GM12872 (cell line): ENCODE measurements at regions not wholly inside any gene's neighbourhood (a gene's known extent, or its start where the extent isn't known, plus 50 kb on each side); places are given as distances from the start of the nearest gene placed in this dataset.

Experiments
- CTCF ChIP-seq: IDR thresholded peaks from 3 replicates; pipeline ENCODE4 v1.5.1; 2011; ENCODE audit warnings: low read depth, mild to moderate bottlenecking, low read length, moderate library complexity; ENCODE audit not compliant: insufficient read depth

- TF ChIP-seq CTCF: no peak
These were observed 97.8 kb upstream of the BHLHE23 start for GRCh38 chr20:63104312-63105181.

- no peak for TF ChIP-seq CTCF
These were observed 96.9 kb upstream of the BHLHE23 start for GRCh38 chr20:63103402-63104311.

DNA sequence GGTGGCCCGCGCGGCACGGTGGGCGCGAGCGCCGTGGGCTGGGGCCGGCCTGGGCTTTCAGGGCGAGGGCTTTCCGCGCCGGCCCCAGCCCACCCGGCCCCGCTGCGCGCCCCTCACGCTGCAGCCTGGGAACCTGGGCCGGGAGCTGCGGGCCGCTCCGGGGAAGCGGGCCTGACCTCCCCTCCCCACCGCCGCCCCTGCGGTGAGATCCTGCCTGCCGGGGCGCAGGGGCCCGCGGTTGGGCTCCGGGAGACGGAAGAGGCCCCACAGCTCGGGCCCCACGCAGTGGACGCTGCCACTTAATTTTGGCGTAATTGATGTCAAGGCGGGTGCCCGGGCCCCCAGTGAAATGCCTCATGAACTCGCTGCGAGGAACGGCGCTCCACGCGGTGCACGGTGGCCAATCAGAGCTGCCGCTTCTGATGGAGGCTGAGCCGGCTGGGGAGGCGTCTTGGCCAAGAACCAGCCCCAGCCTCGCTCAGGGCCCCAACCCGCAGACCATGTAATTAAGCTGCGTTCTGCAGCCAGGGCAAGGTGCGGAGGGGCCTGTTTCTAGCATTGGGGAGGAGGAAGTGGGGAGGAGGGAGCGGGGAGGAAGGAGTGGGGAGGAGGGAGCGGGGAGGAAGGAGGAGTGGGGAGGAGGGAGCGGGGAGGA lies 96.1 kb upstream of the BHLHE23 start:
- no peak for TF ChIP-seq CTCF

- TF ChIP-seq CTCF: no peak
These were observed 95.3 kb upstream of the BHLHE23 start for GRCh38 chr20:63101781-63102720.

DNA sequence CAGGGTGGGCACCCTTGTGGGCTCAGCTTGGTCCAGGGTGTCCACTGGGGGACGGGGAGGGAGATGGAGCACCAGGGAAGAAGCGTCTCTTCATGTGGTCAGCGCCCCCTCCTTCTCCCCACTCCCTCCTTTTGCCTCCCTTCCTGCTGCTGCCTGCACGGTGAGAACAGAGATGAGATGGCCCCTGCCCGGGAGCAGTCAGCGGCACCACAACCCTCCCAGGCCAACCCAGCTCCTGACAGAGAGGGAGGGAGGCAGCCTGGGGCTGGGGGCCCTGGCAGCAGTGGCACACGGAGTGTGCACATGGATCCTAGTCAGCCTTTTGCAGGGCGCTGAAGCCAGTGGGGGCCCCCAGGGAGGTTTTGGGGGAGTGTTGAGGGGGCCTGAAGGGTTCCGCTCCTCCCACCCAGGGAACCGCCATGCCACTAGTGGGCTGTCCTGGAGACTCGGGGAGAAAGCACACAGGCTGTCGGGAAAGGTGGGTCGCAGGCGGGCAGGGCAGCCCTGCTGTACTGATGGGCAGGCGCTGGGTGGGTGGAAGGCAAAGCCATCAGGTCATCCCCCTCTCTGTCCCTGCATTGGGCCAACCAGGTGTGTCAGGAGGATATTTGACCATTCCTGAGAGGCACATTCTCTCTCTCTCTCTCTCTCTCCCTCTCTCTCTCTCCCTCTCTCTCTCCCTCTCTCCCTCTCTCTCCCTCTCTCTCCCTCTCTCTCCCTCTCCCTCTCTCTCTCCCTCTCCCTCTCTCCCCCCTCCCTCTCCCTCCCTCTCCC lies 94.3 kb upstream of the BHLHE23 start:
- TF ChIP-seq CTCF: no peak

DNA sequence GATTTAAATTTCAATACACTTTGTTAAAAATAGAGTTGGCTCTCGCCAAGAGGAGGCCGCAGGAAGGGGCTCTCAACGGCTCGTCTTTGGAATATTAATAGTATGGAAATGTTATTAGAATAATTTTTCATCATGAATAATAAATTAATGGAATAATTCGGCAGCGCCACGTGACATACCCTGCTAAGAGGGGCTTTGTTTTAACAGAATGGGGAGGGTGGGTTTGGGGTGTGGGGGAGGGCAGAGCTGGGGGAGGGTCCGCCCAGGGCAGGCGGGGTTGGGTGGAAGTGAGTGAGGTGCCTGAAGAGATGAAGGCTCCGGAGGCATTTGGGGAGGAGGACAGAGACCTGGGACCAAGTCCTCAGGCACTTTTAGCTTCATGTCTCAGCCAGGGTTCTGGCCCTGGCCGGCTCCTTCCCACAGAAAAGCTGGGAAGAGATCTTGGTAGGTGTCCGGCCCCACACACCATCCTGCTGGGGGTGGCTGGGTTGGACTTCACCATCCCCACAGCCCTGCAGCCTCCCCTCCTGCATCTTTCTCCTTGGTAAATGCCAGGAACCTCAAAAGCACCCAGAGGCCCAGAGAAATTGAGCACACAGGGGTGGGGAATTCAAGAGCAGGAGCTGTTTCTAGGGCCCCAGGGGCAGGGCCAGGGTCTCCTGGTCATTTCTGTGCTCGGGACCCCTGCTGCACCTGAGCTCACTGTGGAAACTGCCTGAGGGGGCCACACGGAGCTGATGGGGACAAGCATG lies 93.6 kb upstream of the BHLHE23 start:
- TF ChIP-seq CTCF: no peak
